BLaER1 (cell line): ENCODE measurements at regions not wholly inside any gene's neighbourhood (a gene's known extent, or its start where the extent isn't known, plus 50 kb on each side); places are given as distances from the start of the nearest gene placed in this dataset.
"Not testable (repeated sequence)": the region's sequence is repeated elsewhere in the genome, so short reads cannot be mapped to it uniquely, and the experiment has no call there.

Experiments
- H3K27ac ChIP-seq: shearing (Covaris generic); formaldehyde crosslinking; 2 replicates; pipeline ENCODE4 v1.8.1; 2022
- H3K27me3 ChIP-seq: shearing (Covaris generic); formaldehyde crosslinking; 2 replicates; pipeline ENCODE4 v1.8.1; 2022
- H3K36me3 ChIP-seq: shearing (Covaris generic); formaldehyde crosslinking; 2 replicates; pipeline ENCODE4 v1.8.1; 2022
- H3K4me1 ChIP-seq: shearing (Covaris generic); formaldehyde crosslinking; 2 replicates; pipeline ENCODE4 v1.8.1; 2022
- H3K4me2 ChIP-seq: shearing (Covaris generic); formaldehyde crosslinking; 2 replicates; pipeline ENCODE4 v1.8.1; 2022
- H3K4me3 ChIP-seq: shearing (Covaris generic); formaldehyde crosslinking; 2 replicates; pipeline ENCODE4 v1.8.1; 2022
- H3K9ac ChIP-seq: shearing (Covaris generic); formaldehyde crosslinking; 2 replicates; pipeline ENCODE4 v1.8.1; 2022
- H3K9me3 ChIP-seq: shearing (Covaris generic); formaldehyde crosslinking; 2 replicates; pipeline ENCODE4 v1.8.1; 2022
- H4K20me1 ChIP-seq: shearing (Covaris generic); formaldehyde crosslinking; 2 replicates; pipeline ENCODE4 v1.8.1; 2022
- Cebpa-rat ChIP-seq: shearing (Covaris generic); IDR thresholded peaks from 2 replicates; pipeline ENCODE4 v1.8.1; 2022

GRCh38 chr13:44053208-44053607 is 173.5 kb downstream of the LACC1 start:
- Histone ChIP-seq H3K4me3 (no peak overlapping the region), H3K27ac (no peak overlapping the region), H3K4me2 (0 out of 2 replicates have a peak overlapping the region, but pooled peaks have one; percentile 0), H4K20me1 (no peaks in the 10 kb centered on the region), H3K4me1 (peaks cover 17% of the 10 kb centered on the region), H3K9me3 (no peaks in the 10 kb centered on the region), H3K27me3 (no peaks in the 10 kb centered on the region), H3K36me3 (no peaks in the 10 kb centered on the region), H3K9ac (no peak overlapping the region)
- no peak for TF ChIP-seq Cebpa-rat

GRCh38 chr13:44054525-44054924 is 174.8 kb downstream of the LACC1 start:
- Histone ChIP-seq H4K20me1 (no peaks in the 10 kb centered on the region), H3K9me3 (no peaks in the 10 kb centered on the region), H3K4me1 (peaks cover 13% of the 10 kb centered on the region), H3K4me2 (no peak overlapping the region), H3K4me3 (no peak overlapping the region), H3K27ac (no peak overlapping the region), H3K36me3 (no peaks in the 10 kb centered on the region), H3K27me3 (no peaks in the 10 kb centered on the region), H3K9ac (no peak overlapping the region)
- TF ChIP-seq Cebpa-rat: no peak

DNA sequence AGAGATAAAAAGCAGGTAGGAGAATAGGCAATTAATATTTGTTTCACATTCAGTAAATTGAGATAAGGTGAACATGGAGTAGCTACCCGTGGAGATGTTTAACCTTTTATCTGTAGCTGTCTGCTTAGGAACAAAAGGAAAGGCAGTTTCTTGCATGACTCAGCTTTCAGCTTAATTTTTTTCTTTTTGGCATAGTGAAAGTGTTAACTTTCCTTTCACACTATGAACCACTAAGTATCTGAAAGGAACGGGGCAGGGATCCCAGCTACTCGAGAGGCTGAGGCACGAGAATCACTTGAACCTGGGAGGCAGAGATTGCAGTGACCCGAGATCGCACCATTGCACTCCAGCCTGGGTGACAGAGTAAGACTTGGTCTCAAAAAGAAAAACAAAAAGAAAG is 176.0 kb downstream of the LACC1 start:
- not testable (repeated sequence) for H3K4me3 ChIP-seq

DNA sequence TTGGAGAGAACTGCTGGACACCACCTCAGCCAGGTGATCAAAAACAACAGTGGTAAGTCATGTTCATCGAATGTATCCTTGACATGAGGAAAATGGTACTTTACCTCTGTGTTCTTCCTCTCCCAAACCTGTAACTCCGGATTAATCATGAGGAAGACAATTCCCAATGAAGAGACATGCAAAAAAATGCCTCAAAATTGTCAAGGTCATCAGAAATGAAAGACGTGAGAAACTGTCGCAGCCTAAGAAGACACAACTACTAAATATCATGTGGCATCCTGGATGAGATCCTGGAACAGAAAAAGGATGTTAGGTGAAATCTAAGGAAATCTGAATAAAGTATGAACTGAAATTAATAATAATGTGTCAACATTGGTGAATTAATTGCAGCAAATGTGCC is 178.4 kb downstream of the LACC1 start:
- H4K20me1 ChIP-seq: no peaks in the 10 kb centered on the region
- no peak overlapping the region for H3K4me3 ChIP-seq
- H3K9me3 ChIP-seq: no peaks in the 10 kb centered on the region
- no peaks in the 10 kb centered on the region for H3K27me3 ChIP-seq
- H3K27ac ChIP-seq: no peak overlapping the region
- no peak overlapping the region for H3K4me2 ChIP-seq
- no peak for TF ChIP-seq Cebpa-rat
- H3K4me1 ChIP-seq: peaks cover 3% of the 10 kb centered on the region
- no peaks in the 10 kb centered on the region for H3K36me3 ChIP-seq
- H3K9ac ChIP-seq: no peak overlapping the region

More for the DNA sequence above, 176.0 kb downstream of the LACC1 start:
- not testable (repeated sequence) for H3K27ac ChIP-seq, H3K27me3 ChIP-seq, H3K9me3 ChIP-seq, H3K36me3 ChIP-seq, H4K20me1 ChIP-seq, H3K4me2 ChIP-seq, H3K9ac ChIP-seq, H3K4me1 ChIP-seq

DNA sequence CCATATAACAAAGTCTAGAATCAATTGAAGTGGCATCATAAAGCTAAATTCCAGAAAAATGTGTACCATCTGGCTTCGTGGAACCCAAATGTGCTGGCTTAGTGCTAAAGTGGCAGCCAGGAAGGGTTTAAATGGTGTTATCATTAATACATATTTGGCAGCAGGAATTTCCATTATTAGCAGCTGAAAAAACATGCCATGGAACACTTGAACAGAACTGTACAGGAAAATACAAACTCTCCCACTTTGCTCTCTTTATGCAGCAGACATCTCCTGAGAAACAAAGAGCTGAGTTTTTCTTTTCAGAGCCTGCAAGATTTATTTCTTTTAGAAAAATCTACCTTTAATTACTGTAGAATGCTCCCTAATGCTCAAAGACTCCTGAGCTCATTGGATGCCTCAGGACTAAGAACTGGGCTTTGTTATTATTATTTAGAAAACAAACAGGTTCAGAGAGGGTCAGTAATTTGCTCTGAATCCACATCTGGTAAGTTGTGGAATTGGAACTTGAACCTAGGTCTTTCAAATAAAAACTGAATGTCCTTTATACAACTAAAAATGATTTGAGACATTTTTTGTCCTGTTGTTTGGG is 179.0 kb downstream of the LACC1 start:
- H3K27ac ChIP-seq: no peak overlapping the region
- no peak for TF ChIP-seq Cebpa-rat
- H3K4me2 ChIP-seq: no peak overlapping the region
- no peaks in the 10 kb centered on the region for H3K27me3 ChIP-seq
- H4K20me1 ChIP-seq: no peaks in the 10 kb centered on the region
- H3K4me1 ChIP-seq: no peaks in the 10 kb centered on the region
- no peak overlapping the region for H3K9ac ChIP-seq
- no peaks in the 10 kb centered on the region for H3K9me3 ChIP-seq
- H3K36me3 ChIP-seq: no peaks in the 10 kb centered on the region
- no peak overlapping the region for H3K4me3 ChIP-seq

GRCh38 chr13:44061876-44062275 is 182.2 kb downstream of the LACC1 start:
- H3K27ac ChIP-seq: no peak overlapping the region
- no peak overlapping the region for H3K9ac ChIP-seq
- TF ChIP-seq Cebpa-rat: no peak
- H3K4me2 ChIP-seq: no peak overlapping the region
- H3K27me3 ChIP-seq: no peaks in the 10 kb centered on the region
- no peaks in the 10 kb centered on the region for H4K20me1 ChIP-seq
- H3K9me3 ChIP-seq: no peaks in the 10 kb centered on the region
- no peaks in the 10 kb centered on the region for H3K36me3 ChIP-seq
- H3K4me1 ChIP-seq: no peaks in the 10 kb centered on the region
- H3K4me3 ChIP-seq: no peak overlapping the region

DNA sequence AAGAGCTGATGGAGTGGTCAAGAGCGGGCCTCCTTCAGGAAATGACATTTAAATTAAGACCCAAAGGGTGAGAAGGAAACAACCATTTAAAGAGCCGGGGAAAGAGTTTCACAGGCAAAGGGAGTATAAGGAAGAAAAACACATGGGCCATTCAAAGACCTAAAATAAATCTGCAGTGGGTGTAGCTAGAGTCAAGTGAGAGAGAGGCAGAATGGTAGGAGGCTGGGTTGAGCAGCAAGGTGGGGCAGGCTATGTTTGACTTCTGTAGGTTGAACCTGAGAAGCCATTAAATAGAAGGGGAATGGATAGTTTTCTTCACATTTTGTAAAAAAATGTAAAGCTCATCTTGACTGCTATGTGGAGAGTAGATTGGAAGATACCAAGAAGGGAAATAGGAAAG is 183.8 kb downstream of the LACC1 start:
- no peaks in the 10 kb centered on the region for H3K36me3 ChIP-seq
- H3K4me2 ChIP-seq: no peak overlapping the region
- H3K27me3 ChIP-seq: no peaks in the 10 kb centered on the region
- H3K4me3 ChIP-seq: no peak overlapping the region
- no peak for TF ChIP-seq Cebpa-rat
- no peaks in the 10 kb centered on the region for H3K4me1 ChIP-seq
- H4K20me1 ChIP-seq: no peaks in the 10 kb centered on the region
- H3K9ac ChIP-seq: no peak overlapping the region
- no peak overlapping the region for H3K27ac ChIP-seq
- H3K9me3 ChIP-seq: no peaks in the 10 kb centered on the region

DNA sequence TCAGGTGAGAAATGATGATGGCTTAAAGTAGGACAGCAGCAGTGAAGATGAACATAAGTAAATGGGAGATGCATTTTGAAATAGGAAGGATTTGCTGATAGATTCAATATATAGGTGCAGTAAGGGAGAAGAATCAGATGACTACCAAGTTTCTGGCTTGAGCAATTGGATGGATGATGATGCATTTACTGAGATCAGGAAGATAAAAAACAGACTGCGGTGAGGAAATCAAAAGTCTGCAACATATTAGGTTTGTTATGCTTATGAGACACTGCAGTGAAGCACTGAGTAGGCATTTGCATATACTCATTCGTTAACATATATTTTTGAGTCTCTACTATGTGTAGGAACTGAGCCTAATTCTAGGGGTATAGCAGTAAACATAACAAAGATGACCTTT is 184.2 kb downstream of the LACC1 start:
- Histone ChIP-seq H3K27ac (no peak overlapping the region), H3K4me1 (no peaks in the 10 kb centered on the region), H3K4me3 (no peak overlapping the region), H3K36me3 (no peaks in the 10 kb centered on the region), H3K9ac (no peak overlapping the region), H3K27me3 (no peaks in the 10 kb centered on the region), H3K9me3 (no peaks in the 10 kb centered on the region), H3K4me2 (no peak overlapping the region), H4K20me1 (no peaks in the 10 kb centered on the region)
- TF ChIP-seq Cebpa-rat: no peak

DNA sequence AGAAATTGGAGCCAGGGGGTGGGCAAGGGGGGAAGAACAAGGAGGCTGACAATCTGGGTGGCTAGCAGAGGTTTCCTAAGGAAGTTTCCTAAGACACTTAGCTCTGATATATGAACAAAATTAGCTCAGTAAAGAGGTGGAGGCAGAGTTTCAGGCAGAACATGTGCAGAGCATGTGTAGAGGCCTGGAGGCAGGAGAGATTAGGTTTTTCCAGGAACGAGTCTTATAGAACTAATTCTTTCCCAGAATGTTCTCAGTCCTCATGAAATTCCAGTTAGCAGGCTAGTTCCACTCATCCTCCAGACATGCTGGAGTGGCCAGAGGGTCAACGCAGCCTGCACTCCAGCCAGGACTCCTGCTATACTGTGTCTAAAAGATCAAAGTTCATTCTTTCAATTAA is 184.7 kb downstream of the LACC1 start:
- H3K27me3 ChIP-seq: no peaks in the 10 kb centered on the region
- H3K9me3 ChIP-seq: no peaks in the 10 kb centered on the region
- TF ChIP-seq Cebpa-rat: no peak
- H3K4me1 ChIP-seq: no peaks in the 10 kb centered on the region
- H3K27ac ChIP-seq: no peak overlapping the region
- H3K4me3 ChIP-seq: no peak overlapping the region
- no peak overlapping the region for H3K4me2 ChIP-seq
- no peaks in the 10 kb centered on the region for H3K36me3 ChIP-seq
- no peak overlapping the region for H3K9ac ChIP-seq
- no peaks in the 10 kb centered on the region for H4K20me1 ChIP-seq

- Histone ChIP-seq H3K36me3 (no peaks in the 10 kb centered on the region), H3K9me3 (no peaks in the 10 kb centered on the region; the same call in 1 of the 2 replicates), H3K4me3 (no peak overlapping the region), H3K4me1 (no peaks in the 10 kb centered on the region), H3K9ac (no peak overlapping the region), H4K20me1 (no peaks in the 10 kb centered on the region), H3K27me3 (no peaks in the 10 kb centered on the region), H3K4me2 (no peak overlapping the region), H3K27ac (no peak overlapping the region)
- TF ChIP-seq Cebpa-rat: no peak
These were observed 188.5 kb downstream of the LACC1 start for GRCh38 chr13:44068169-44068568.

DNA sequence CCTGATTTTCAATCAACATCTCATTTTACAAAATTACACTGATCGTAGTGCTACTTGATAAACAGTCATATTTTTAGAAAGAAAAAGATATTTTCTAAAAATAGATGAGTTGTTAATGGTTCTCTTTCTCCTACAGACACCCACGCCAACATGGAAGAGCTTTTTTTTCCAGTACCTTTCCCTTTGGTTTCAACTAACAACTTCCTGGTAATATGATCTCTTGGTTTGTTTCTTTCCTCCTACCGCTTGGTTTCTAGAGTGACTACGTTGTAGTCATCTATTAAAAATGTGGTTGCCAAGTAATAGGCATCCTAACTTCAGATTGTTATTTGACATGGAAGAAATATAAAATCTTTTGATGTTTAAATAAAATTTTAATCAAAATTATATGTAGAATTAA is 189.0 kb downstream of the LACC1 start:
- no peak for TF ChIP-seq Cebpa-rat
- no peak overlapping the region for H3K4me3 ChIP-seq
- H4K20me1 ChIP-seq: no peaks in the 10 kb centered on the region
- H3K27ac ChIP-seq: no peak overlapping the region
- no peaks in the 10 kb centered on the region for H3K4me1 ChIP-seq
- no peaks in the 10 kb centered on the region for H3K27me3 ChIP-seq
- H3K36me3 ChIP-seq: no peaks in the 10 kb centered on the region
- H3K9me3 ChIP-seq: no peaks in the 10 kb centered on the region; the same call in 1 of the 2 replicates
- no peak overlapping the region for H3K9ac ChIP-seq
- H3K4me2 ChIP-seq: no peak overlapping the region
